NCI-H510A (cell line): ENCODE measurements at regions not wholly inside any gene's neighbourhood (a gene's known extent, or its start where the extent isn't known, plus 50 kb on each side); places are given as distances from the start of the nearest gene placed in this dataset.
"Not testable (repeated sequence)": the region's sequence is repeated elsewhere in the genome, so short reads cannot be mapped to it uniquely, and the experiment has no call there.

Experiments
- DNase-seq: peaks from one replicate; lab custom pipeline; 2025; lab: John Stamatoyannopoulos, UW

DNA sequence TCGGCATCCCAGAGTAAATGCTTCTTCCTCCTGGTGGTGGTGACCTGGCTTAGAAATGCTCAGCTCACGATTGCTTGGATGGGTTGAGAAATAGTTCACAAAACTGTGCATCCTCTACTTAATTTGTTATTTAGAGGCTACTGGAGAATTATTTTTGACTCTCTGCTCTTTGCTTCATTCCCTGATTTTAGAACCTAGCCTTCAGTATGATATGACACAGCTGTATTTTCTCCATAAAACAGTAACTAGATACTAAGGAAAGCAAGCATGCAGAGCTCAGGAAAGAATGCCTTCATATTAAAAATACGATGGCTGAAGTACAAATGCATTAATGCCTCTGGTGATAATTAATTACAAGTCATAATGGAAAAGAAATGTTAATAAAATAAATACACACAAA lies 602.0 kb upstream of the COBL start:
- DNase-seq, result no peak

DNA sequence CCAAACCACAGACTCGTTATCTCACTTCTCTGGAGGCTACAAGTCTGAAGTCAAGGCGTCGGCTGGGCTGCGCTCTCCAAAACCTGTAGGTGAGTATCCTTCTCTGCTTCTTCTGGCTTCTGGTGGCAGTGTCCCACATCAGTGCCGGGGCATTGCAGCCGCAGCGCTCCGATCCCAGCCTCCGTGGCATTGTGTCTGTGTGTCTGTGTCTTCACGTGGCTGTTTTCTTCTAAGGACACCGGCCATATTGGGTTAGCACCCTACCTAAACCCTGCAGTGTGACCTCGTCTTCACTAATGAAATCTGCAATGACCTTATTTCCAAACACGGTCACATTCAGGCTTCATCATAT lies 584.9 kb upstream of the COBL start:
- no peak for DNase-seq

DNA sequence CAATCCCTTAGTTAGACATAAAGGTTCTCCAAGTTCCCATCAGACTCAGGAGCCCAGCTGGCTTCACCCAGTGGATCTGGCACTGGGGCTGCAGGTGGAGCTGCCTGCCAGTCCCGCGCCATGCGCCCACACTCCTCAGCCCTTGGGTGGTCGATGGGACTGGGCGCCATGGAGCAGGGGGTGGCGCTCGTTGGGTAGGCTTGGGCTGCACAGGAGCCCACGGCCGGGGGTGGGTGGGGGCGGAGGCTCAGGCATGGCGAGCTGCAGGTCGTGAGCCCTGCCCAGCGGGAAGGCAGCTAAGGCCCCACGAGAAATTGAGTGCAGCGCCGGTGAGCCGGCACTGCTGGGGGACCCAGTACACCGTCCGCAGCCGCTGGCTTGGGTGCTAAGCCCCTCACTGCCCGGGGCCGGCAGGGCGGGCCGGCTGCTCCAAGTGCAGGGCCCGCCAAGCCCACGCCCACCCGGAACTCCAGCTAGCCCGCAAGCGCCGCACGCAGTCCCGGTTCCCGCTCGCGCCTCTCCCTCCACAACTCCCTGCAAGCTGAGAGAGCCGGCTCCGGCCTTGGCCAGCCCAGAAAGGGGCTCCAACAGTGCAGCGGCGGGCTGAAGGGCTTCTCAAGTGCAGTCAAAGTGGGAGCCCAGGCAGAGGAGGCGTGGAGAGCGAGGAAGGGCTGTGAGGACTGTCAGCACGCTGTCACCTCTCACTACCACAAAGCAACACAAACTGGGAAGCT lies 584.3 kb upstream of the COBL start:
- not testable (repeated sequence) for DNase-seq

DNA sequence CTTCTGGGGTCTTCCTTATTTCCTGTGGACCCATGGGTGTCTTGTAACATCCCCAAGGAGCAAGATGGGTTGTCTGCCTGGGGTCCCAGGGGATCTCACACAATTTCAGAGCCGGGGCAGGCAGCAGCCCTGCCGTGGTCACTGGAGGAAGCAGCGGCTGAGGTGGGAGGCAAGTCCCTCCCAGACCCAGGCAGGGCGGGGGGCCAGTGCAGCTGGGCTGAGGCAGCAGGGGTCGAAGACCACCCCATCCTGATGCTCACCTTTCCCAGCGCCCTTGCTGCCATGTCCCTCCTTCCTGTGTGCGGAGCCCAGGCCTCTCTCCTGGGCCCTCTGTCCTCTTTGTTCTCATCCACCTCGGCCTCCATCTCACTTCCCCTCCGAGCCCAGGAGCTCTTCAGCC lies 583.0 kb upstream of the COBL start:
- no peak for DNase-seq

DNA sequence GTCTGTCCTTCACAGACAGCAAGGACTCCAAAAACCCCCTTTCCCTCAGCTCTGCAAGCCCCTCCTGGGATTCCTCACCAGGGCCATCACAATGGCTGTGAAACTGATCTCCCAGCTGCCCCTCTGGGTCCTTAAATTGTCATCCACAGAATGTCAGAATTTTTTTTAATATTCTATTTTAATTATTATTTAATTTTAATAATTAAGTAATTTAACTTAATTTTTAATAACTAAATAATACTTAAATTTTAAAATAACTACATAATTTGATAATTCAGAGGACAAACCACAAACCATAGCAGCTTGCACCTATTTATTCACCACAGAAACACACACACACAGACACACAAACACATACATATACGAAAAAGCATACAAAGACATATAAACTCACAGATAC lies 565.8 kb upstream of the COBL start:
- no peak for DNase-seq

DNA sequence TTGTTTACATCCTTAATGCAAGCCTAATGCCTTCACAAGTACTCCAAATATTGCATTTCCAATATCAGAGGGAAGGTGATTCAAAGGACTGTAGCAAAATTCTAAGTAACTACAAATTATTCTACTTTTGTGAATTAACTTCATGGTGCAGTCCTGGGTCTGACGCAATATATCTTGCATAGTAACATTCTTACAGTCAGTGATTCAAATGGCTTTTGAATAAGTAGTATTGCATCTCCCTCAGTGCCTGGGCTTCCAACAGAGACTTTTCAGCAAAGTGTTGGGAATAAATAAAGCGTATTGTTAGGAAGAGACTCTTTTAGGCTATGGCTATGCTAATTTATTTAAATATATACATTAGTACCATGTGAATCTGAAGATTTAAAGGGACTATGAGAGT lies 564.7 kb upstream of the COBL start:
- no peak for DNase-seq

DNA sequence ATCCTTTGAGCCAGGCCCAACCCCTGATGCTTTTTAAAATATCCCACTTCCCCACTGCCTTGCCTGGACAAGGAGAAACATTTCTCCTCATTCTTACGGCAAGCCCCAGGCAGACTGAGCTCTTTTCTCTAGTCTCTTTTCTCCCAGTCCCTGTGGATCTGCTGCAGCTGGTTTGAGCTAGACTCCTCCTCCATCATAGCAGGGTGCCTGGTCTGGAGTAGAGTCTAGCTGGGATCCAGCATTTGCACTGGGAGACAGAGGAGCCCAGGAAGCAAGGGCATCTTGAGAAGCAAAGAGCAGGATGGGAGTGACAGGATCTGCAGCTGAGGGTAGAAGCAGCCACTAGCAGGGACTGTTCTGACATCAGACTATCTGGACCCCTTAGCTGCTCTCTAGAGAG lies 562.3 kb upstream of the COBL start:
- no peak for DNase-seq

DNA sequence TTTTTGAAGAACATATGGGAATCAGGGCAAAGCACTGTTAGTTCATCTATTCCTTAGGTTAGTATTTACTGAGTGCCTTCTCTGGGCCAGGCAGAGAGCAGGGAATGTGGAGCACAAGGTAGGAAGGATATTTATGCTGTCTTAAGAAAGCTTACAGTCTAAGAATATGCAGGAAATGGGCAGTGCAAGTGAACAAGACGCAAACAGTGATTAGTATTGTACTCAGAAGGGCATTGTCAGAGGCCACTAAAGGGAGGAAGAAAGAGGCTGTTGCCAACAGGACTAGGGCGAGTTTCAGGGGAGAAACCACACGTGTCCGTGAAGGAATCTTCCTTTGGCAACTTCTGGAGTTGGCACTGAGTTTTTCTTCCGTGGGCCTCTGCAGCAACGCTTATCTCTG lies 552.8 kb upstream of the COBL start:
- no peak for DNase-seq

DNA sequence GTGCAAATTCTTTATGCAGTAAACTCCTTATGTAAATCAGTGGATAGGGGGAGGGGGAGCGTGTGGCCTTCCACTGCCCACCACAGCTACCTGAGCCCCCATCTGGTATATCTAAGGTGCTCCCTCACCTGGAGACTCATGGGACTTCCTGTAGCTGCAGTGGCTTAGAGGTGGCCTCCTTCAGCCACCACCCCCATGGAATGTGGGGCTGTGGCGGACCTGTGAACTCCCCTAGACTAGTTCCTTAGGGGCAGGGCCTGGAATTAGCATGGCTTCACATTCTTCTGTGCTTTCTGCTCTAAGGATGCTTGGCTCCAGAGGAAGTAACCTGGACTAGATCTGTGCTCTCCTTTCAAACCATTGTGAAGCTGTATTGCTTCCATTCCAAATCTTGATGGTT lies 550.5 kb upstream of the COBL start:
- DNase-seq, result no peak

DNA sequence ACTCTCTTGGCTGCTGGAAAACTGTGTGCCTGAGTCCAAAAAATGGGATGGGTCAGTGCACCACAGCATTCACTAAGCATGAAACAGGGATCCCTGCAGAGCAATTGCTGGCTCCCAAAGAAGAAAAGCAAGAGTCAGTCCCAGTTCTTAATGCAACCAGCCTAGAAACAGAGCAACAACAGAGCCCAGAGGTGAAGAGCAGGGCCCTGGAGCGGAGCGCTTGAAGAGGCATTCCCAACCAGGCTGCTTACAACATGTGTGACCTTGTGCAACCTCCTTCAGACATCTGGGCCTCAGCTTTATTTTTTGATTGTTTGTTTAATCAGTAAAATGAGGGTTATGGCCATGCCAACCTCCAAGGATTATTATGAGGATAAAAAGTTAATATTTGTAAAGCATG lies 543.7 kb upstream of the COBL start:
- no peak for DNase-seq

DNA sequence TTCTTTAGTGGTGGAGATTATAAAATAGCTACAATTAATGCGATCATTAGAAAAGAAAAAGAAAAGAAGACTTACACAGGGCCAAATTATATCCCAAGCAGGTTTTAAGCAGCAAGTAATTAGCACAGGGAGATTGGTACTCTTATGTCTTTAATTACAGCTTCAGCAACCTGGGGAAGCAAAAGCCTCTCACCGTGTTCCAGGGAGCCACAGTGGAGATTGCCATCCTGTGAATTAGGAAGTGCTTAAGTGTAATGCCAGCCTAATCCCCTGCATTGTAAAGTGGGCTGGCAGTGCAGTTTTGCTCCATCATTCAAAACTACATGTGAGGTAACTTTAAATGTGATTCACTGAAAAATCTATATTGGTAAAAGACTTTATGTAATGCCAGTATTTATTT lies 533.5 kb upstream of the COBL start:
- DNase-seq, result no peak

DNA sequence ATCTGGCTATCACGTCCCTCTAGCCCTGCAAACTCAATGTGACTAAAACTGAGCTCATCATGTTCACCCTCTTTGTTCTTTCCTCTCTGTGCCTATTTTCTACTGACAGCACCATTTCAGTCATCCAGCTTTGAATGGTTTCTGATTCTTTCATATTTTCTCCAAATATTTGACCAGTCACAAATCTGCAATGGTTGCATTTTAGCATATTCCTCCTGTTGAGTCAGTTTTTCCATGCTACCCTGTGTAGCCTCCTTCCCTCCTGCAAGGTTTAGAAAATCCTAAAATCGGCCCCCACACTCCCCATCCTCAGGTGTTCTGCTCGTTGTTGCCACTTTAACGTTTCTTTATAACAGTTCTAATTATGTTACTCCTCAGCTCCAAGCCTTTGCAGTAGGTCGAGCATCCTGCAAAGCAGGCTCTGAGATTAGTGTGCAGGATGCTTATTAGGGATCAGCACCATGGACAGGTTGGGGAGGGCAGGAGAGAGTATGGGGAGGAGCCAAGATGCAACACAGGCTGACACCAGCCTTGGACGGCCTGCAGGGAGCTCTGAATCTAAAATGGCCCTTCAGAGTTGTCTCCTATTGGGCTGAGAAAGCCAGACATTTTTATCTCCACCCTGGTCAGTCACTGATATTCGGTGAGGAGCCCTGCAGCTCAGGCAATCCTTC lies 531.0 kb upstream of the COBL start:
- DNase-seq, result no peak

DNA sequence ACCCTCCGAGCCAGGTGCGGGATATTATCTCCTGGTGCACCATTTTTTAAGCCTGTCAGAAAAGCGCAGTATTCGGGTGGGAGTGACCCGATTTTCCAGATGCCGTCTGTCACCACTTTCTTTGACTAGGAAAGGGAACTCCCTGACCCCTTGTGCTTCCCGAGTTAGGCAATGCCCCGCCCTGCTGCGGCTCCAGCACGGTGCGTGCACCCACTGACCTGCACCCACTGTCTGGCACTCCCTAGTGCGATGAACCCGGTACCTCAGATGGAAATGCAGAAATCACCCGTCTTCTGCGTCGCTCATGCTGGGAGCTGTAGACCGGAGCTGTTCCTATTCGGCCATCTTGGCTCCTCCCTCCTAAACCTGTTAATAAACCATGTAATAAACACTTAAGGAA lies 522.5 kb upstream of the COBL start:
- DNase-seq, result not testable (repeated sequence)

DNA sequence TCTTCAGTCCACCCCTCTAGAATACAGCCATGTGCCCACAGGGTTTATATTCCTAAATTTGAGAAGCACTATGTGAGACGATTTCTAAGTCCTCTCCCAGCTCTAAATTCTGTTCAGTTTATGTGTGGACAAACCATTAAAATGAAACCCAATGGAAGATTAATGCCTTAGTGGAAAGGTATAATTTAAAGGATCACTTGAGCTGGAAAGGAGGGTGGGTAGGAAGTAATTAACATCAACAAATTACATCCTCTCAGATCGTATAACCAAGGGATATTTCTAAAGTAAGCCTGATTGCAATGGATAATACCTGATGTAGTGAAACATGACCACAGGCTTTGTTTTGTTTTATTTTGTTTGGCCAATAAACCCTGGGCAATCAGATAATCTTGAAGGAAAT lies 511.0 kb upstream of the COBL start:
- DNase-seq, result no peak

DNA sequence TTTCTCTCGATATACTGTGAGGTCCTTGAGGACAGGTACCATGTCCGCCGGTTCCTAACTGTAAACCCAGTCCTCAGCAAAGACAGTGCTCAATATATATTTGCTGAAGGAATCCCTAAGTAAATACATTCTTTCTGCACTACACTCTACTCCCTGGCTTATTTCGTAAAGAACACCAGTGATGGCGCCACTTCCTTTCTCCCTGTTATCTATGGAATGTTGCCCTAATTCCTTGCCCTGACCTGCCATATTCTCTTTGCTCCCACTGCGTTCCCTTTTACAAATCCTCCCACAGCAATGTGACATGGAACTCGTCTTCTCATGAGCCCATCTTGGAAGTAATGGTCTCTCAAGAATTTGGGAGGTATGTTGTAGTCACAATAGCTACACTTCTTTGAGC lies 507.4 kb upstream of the COBL start:
- no peak for DNase-seq

DNA sequence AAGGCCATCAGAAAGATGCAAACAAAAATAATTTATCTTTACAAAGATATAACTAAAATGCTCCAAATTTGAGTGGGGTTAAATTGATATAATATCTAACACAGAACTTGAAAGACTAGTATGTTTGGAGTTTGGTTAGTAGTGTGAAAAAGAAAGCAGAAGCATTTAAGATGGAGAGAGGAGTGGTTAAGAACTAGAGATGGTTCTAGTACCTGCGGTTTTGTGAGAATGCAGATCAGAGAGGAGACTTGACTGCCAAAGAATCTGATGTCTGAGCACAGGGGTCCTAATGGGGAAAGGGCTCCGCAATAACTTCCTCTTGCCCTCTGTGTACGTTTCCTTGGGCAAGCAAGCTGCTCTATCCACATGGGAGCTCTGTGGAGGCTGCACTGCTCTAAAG lies 506.8 kb upstream of the COBL start:
- no peak for DNase-seq

DNA sequence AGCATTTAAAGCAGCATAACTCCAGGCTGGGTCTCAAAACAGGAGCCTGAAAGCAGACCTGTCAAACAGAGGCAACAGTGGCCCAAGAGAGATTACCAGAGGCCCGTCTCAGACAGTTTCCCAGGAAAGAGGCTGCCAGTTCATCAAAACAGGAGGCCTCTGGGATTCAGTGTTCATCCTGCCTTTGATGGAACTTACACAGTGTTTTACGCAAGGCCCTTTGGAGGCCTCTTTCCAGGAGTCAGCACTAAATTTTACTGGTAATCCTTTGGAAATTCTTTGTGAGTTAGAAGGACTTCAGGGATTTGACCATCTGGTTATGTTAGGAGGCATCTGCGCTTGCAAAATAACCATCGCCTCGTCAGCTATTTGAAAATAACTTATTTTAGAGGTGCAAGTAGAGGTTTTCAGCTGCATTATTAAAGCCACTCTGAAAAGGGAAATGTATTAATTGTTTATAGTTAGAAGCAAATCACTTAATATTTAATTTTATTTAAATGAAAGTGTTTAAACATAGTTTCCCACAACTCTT lies 501.2 kb upstream of the COBL start:
- DNase-seq, result no peak

DNA sequence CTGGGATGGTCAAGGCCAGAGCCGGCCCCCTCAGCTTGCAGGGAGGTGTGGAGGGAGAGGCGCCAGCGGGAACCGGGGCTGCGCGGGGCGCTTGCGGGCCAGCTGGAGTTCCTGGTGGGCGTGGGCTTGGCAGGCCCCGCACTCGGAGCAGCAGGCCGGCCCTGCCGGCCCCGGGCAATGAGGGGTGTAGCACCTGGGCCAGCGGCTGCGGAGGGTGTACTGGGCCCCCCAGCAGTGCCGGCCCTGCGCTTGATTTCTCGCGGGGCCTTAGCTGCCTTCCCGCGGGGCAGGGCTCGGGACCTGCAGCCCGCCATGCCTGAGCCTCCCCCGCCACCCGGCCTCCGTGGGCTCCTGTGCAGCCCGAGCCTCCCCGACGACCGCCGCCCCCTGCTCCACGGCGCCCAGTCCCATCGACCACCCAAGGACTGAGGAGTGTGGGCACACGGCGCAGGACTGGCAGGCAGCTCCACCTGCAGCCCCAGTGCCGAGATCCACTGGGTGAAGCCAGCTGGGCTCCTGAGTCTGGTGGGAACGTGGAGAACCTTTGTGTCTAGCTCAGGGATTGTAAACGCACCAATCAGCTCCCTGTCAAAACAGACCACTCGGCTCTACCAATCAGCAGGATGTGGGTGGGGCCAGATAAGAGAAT lies 489.3 kb upstream of the COBL start:
- not testable (repeated sequence) for DNase-seq

DNA sequence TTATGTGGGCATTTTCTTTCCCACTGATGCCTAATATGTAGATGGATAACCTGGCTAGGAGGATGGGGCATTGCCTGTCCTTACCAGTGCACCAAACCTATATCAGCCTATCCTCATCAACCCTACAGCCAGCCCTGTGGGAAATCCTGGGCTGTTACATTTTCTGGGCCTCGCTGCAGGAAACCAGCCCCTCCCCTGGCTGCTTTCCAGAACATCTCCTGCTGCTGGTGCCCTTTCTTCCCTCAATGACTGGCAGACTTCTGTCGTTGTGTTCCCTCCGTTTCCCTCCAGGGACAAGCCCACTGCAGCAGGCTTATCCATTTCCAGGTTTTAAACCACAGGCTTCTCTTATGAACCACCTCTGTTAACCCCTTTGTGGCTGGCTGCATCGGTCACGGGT lies 486.1 kb upstream of the COBL start:
- DNase-seq, result no peak

DNA sequence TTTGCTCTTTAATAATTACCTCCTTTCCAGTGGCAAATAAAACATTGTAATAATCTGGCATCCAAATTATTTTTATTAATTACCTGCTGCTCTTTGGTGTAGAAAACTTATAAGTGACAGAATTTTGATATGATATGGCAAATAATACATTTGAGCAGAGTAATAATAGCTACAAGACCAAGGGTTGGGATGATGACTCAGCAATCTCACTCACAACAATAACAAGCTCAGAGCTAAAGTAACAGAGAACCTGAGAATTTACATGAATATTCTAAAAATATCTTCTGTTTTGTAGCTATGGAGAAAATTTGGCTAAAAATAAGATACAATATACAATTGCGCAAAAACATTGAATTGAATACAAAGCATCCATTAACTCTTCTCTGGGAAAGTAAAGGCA lies 480.8 kb upstream of the COBL start:
- DNase-seq, result no peak

DNA sequence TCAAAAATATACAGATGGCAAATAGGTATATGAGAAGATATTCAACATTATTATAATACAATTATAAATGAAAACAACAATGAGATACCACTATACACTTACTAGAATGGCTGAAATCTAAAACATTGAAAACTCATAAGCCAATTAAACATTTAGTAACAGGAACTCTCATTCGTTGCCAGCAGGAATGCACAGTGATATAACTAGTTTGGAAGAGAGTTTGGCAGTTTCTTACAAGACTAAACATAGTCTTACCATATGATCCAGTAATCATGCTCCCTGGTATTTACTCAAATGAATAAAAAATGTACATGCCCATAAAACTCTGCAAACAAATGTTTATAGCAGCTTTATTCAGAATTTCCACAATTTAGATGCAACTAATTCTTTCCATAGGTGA lies 476.2 kb upstream of the COBL start:
- no peak for DNase-seq

DNA sequence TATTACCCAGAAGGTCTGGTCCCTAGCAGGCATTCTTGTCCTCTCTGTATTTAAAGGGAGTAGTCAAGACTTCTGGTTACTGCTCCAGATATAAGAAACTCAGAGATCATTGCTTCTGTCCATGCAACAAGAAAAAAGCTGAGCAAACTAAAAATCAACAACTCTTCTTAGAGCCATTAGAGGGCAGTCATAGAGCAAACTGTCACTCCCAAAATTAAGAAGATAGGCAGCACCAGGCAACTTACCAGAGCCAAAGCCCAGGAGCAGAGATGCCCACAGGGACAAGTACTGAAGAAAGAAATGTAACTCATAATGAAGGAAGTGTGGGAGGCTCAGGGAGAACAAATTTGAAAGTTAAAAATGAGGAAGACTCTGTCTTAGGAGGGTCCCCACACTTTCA lies 472.9 kb upstream of the COBL start:
- no peak for DNase-seq

DNA sequence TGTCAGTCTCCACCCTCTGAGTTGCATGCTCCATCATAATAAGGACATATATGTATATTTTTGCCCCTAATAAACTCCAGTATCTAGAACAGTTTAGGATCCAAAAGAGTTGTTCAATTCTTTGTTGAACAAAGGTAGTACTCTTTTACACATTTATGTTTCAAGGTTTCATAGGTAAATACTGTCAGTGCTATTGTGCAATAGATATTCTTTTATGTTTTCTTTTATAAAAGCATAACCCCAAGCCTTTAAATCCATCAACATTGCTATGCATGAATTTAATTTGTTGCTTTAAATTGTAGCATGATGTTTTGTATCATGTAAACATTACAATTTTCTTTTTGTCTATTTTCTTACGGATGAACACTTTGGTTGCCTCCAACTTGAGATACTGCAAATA lies 469.7 kb upstream of the COBL start:
- DNase-seq, result no peak
